Gastroesophageal sphincter (tissue), 3 donors: ENCODE measurements at regions not wholly inside any gene's neighbourhood (a gene's known extent, or its start where the extent isn't known, plus 50 kb on each side); places are given as distances from the start of the nearest gene placed in this dataset.

Experiments used
- EP300 ChIP-seq: sonication (generic); formaldehyde crosslinking; IDR thresholded peaks from one replicate; pipeline ENCODE4 v1.6.1; 2017; ENCODE audit warnings: antibody characterized with exemption, mild to moderate bottlenecking
- POLR2A ChIP-seq, 2 donors: fragments of 450-650 bp; IDR thresholded peaks; one replicate each; pipeline ENCODE4 v1.6.1; 2017; ENCODE audit warnings: antibody characterized with exemption in 2 of 2, mild to moderate bottlenecking in 2 of 2, moderate library complexity in 1 of 2
- TF ChIP-seq, protein P1 (sequence below), 4 experiments: fragments of 200-600 bp in 2 of 4; fragments of 450-650 bp in 2 of 4; sonication (generic) in 1 of 4; IDR thresholded peaks; one replicate each; pipeline ENCODE4 v1.5.1; 2017 to 2019; ENCODE audit warnings: antibody characterized with exemption in 4 of 4, mild to moderate bottlenecking in 2 of 4, moderate library complexity in 2 of 4

DNA sequence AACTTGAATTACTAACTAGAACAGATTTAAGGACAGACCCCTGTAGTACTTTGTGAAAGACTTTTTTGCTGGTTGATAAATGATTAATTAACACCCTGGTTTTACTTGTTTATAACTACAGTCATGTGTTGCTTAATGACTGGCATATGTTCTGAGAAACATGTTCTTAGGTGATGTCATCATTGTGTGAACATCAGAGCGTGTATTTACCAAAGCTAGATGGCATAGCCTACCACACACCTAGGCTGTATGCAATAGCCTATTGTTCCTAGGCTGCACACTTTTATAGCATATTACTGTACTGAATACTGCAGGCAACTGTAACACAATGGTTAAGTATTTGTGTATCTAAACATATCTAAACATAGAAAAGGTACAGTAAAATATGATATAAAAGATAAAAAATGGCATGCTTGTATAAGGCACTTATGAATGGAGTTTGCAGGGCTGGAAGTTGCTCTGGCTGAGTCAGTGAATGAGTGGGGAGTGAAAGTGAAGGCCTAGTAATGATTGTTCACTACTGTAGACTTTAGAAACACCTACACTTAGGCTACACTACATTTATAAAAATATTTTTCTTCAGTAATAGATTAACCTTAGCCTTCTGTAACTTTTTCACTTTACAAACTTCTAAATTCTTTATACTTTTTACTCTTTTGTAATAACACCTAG, 260.3 kb downstream of the KCNRG start:
- TF ChIP-seq EP300 (no peak), POLR2A (IDR thresholded peaks at IDR 0.05) (no peak)
- TF ChIP-seq, protein P1, sequence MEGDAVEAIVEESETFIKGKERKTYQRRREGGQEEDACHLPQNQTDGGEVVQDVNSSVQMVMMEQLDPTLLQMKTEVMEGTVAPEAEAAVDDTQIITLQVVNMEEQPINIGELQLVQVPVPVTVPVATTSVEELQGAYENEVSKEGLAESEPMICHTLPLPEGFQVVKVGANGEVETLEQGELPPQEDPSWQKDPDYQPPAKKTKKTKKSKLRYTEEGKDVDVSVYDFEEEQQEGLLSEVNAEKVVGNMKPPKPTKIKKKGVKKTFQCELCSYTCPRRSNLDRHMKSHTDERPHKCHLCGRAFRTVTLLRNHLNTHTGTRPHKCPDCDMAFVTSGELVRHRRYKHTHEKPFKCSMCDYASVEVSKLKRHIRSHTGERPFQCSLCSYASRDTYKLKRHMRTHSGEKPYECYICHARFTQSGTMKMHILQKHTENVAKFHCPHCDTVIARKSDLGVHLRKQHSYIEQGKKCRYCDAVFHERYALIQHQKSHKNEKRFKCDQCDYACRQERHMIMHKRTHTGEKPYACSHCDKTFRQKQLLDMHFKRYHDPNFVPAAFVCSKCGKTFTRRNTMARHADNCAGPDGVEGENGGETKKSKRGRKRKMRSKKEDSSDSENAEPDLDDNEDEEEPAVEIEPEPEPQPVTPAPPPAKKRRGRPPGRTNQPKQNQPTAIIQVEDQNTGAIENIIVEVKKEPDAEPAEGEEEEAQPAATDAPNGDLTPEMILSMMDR (IDR thresholded peaks at IDR 0.05) = no peak
